Natural killer cell (primary cell): ENCODE measurements at regions not wholly inside any gene's neighbourhood (a gene's known extent, or its start where the extent isn't known, plus 50 kb on each side); places are given as distances from the start of the nearest gene placed in this dataset.

ENCODE experiments used
- ATAC-seq, 3 donors: fragments of 150-1000 bp in 2 of 3; fragments of 200-7000 bp in 1 of 3; cut with Tn5 transposase; 1 replicate in 1 of 3; 2 replicates in 2 of 3; pipeline ENCODE4 v1.10.0; 2021; ENCODE audit warnings: mild to moderate bottlenecking in 2 of 3, moderate library complexity in 2 of 3
- DNase-seq, 2 donors: peaks; one replicate each; pipeline versions ENCODE4 v3.0.0 to v3.0.0-alpha.2; 2013 to 2021; ENCODE audit warnings: mixed read lengths in 1 of 2
- H3K27ac ChIP-seq: one replicate; pipeline ENCODE4 v1.5.1; 2013; ENCODE audit warnings: mild to moderate bottlenecking, low read length
- H3K27me3 ChIP-seq: one replicate; pipeline ENCODE4 v1.6.1; 2013; ENCODE audit warnings: low read length; ENCODE audit not compliant: control insufficient read depth, insufficient read depth
- H3K36me3 ChIP-seq: one replicate; pipeline ENCODE4 v1.6.1; 2013; ENCODE audit warnings: low read length; ENCODE audit not compliant: control insufficient read depth, insufficient read depth
- H3K4me1 ChIP-seq: one replicate; pipeline ENCODE4 v1.6.1; 2013; ENCODE audit warnings: low read length; ENCODE audit not compliant: control insufficient read depth, insufficient read depth
- H3K4me3 ChIP-seq: one replicate; pipeline ENCODE4 v1.5.1; 2013; ENCODE audit warnings: low read length
- H3K9me3 ChIP-seq: one replicate; pipeline ENCODE4 v1.6.1; 2013; ENCODE audit warnings: low read length; ENCODE audit not compliant: control insufficient read depth, insufficient read depth
- H3K27ac Mint-ChIP-seq, 2 donors: one replicate each; pipeline ENCODE4 v1.8.0; 2022; ENCODE audit warnings: mild to moderate bottlenecking in 2 of 2, mixed read lengths in 2 of 2, moderate library complexity in 1 of 2
- H3K27me3 Mint-ChIP-seq, 2 donors: one replicate each; pipeline ENCODE4 v1.8.0; 2022; ENCODE audit warnings: low read depth in 2 of 2, mixed read lengths in 2 of 2
- H3K36me3 Mint-ChIP-seq: one replicate; pipeline ENCODE4 v1.8.0; 2022; ENCODE audit warnings: mixed read lengths
- H3K4me1 Mint-ChIP-seq, 2 donors: one replicate each; pipeline ENCODE4 v1.8.0; 2022; ENCODE audit warnings: mixed read lengths in 2 of 2
- H3K4me3 Mint-ChIP-seq: one replicate; pipeline ENCODE4 v1.8.0; 2022; ENCODE audit warnings: mild to moderate bottlenecking, moderate library complexity, mixed read lengths
- H3K9me3 Mint-ChIP-seq, 2 donors: one replicate each; pipeline ENCODE4 v1.8.0; 2022; ENCODE audit warnings: mixed read lengths in 2 of 2
- CTCF ChIP-seq: fragments of 200-600 bp; IDR thresholded peaks from one replicate; pipeline ENCODE4 v1.8.0; 2022; ENCODE audit warnings: antibody characterized with exemption
- WGBS: methylation state at CpG from one replicate; pipeline ENCODE4 v1.1.7; 2013; ENCODE audit warnings: missing lambda C conversion rate; ENCODE audit not compliant: insufficient coverage; 5-methylcytosine and 5-hydroxymethylcytosine counted together
- intact Hi-C: fragments of 100-400 bp; cut with micrococcal nuclease; formaldehyde crosslinking; loops from one replicate; pipeline ENCODE4 v1.14.2; 2022

GRCh38 chr12:75735853-75736252 lies 224.4 kb upstream of the KRR1 start:
- Mint-ChIP-seq H3K27ac (no peak overlapping the region), H3K4me1 (no peaks in the 10 kb centered on the region), H3K36me3 (no peaks in the 10 kb centered on the region), H3K27me3 (peaks cover 0 to 6% of the 10 kb centered on the region in 2 donors), H3K9me3 (no peaks in the 10 kb centered on the region), H3K4me3 (no peak overlapping the region)
- WGBS: 83% methylated on average over 1 of the region's 1 CpG
- no peak overlapping the region for H3K27ac ChIP-seq
- no peaks in the 10 kb centered on the region for H3K9me3 ChIP-seq
- ATAC-seq (no peak), DNase-seq (no peak)
- no peak for TF ChIP-seq CTCF
- no peaks in the 10 kb centered on the region for H3K27me3 ChIP-seq
- intact Hi-C loops: no loop called here
- no peak overlapping the region for H3K4me3 ChIP-seq
- H3K4me1 ChIP-seq: no peaks in the 10 kb centered on the region
- no peaks in the 10 kb centered on the region for H3K36me3 ChIP-seq

DNA sequence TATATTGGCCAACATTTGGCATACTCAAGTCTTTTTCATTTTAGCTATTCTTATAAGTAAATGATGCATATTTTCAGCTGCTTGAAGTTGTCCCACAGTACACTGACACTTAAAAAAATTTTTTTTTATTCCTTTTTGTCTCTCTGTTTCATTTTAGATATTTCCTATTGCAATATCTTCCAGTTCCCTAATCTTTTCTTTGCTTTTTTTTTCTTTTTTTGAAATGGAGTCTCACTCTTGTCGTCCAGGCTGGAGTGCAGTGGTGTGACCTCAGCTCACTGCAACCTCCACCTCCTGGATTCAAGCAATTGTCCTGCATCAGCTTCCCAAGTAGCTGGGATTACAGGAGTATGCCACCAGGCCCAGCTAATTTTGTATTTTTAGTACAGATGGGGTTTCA lies 217.4 kb upstream of the KRR1 start:
- Mint-ChIP-seq H3K9me3 (no peaks in the 10 kb centered on the region), H3K4me1 (no peaks in the 10 kb centered on the region), H3K27me3 (peaks cover 0 to 12% of the 10 kb centered on the region in 2 donors), H3K27ac (no peak overlapping the region), H3K4me3 (no peak overlapping the region), H3K36me3 (no peaks in the 10 kb centered on the region)
- no peak for TF ChIP-seq CTCF
- DNase-seq (no peak), ATAC-seq (no peak)
- no peaks in the 10 kb centered on the region for H3K4me1 ChIP-seq
- 92% methylated on average over 1 of the region's 1 CpG for WGBS
- H3K27ac ChIP-seq: no peak overlapping the region
- no peak overlapping the region for H3K4me3 ChIP-seq
- H3K36me3 ChIP-seq: no peaks in the 10 kb centered on the region
- no peaks in the 10 kb centered on the region for H3K9me3 ChIP-seq
- no peaks in the 10 kb centered on the region for H3K27me3 ChIP-seq
- intact Hi-C loops: loop anchor here (10.0 kb wide), 1 partner anchor 214 kb away; the partner anchor contains the start of gene KRR1

DNA sequence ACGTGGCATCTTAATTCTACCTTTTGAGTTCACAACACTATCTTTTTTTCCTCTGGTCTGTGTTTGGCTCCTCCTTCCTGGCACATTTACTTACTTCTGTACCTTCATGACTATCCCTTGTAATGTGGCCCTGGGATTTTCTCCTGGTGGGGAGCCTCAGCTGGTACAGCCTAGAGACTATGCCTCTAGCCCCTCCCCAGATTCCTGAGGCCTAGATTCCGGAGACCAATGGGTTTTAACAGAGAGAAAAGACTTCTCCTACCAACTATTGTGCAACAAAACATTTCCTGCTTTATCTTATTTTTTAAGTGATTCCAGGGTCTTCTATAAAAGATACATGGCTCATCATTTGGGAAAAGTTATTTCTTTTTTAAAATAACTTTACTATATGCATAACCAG lies 216.2 kb upstream of the KRR1 start:
- no peak for TF ChIP-seq CTCF
- intact Hi-C loops: loop anchor here (10.0 kb wide), 1 partner anchor 213 kb away; the partner anchor contains the start of gene KRR1
- Mint-ChIP-seq H3K4me3 (no peak overlapping the region), H3K9me3 (no peaks in the 10 kb centered on the region), H3K27me3 (peaks cover 0 to 12% of the 10 kb centered on the region in 2 donors), H3K27ac (no peak overlapping the region), H3K4me1 (peaks cover 9 to 11% of the 10 kb centered on the region in 2 donors), H3K36me3 (no peaks in the 10 kb centered on the region)
- H3K27me3 ChIP-seq: no peaks in the 10 kb centered on the region
- H3K9me3 ChIP-seq: no peaks in the 10 kb centered on the region
- no peak overlapping the region for H3K4me3 ChIP-seq
- DNase-seq (no peak), ATAC-seq (no peak)
- H3K36me3 ChIP-seq: no peaks in the 10 kb centered on the region
- H3K27ac ChIP-seq: no peak overlapping the region
- H3K4me1 ChIP-seq: no peaks in the 10 kb centered on the region
- 94% methylated on average over 2 of the region's 2 CpGs for WGBS

GRCh38 chr12:75725521-75726111 lies 214.2 kb upstream of the KRR1 start:
- whole genome bisulfite sequencing: 70% methylated on average over 2 of the region's 3 CpGs
- H3K27ac Mint-ChIP-seq: no peak overlapping the region
- Histone ChIP-seq H3K4me1 (no peaks in the 10 kb centered on the region), H3K9me3 (no peaks in the 10 kb centered on the region), H3K27me3 (no peaks in the 10 kb centered on the region), H3K27ac (no peak overlapping the region), H3K36me3 (no peaks in the 10 kb centered on the region), H3K4me3 (no peak overlapping the region)
- no peak for ATAC-seq
- peaks cover 13 to 15% of the 10 kb centered on the region in 2 donors for H3K4me1 Mint-ChIP-seq
- intact Hi-C loops: loop anchor here (10.0 kb wide), 1 partner anchor 211 kb away; the partner anchor contains the start of gene KRR1
- H3K4me3 Mint-ChIP-seq: no peak overlapping the region
- peaks cover 0 to 12% of the 10 kb centered on the region in 2 donors for H3K27me3 Mint-ChIP-seq
- no peak for DNase-seq
- H3K9me3 Mint-ChIP-seq: no peaks in the 10 kb centered on the region
- H3K36me3 Mint-ChIP-seq: no peaks in the 10 kb centered on the region
- TF ChIP-seq CTCF: no peak
